Stimulated activated naive B cell treated with anti-CD40 and anti-IgM and Interleukin-4, amounts not matched to agents 10 μg/mL and 1 μg/mL and 100 μg/mL, for 72 hours (primary cell): ENCODE measurements at regions not wholly inside any gene's neighbourhood (a gene's known extent, or its start where the extent isn't known, plus 50 kb on each side); places are given as distances from the start of the nearest gene placed in this dataset.
"Not testable (repeated sequence)": the region's sequence is repeated elsewhere in the genome, so short reads cannot be mapped to it uniquely, and the experiment has no call there.

Source experiments
- ATAC-seq, 2 donors: fragments of 150-1000 bp; cut with Tn5 transposase; replicated peaks; 2 replicates each; pipeline ENCODE4 v1.10.0; 2021; ENCODE audit warnings: moderate library complexity in 1 of 2
- DNase-seq: peaks from one replicate; pipeline ENCODE4 v3.0.0; 2021
- H3K27ac Mint-ChIP-seq: one replicate; pipeline ENCODE4 v1.8.0; 2022; ENCODE audit warnings: mild to moderate bottlenecking, mixed read lengths
- H3K27me3 Mint-ChIP-seq, 2 donors: one replicate each; pipeline ENCODE4 v1.8.0; 2022; ENCODE audit warnings: mixed read lengths in 2 of 2
- H3K36me3 Mint-ChIP-seq, 2 donors: one replicate each; pipeline ENCODE4 v1.8.0; 2022; ENCODE audit warnings: mixed read lengths in 2 of 2, mild to moderate bottlenecking in 1 of 2
- H3K4me1 Mint-ChIP-seq, 2 donors: one replicate each; pipeline ENCODE4 v1.8.0; 2022; ENCODE audit warnings: mixed read lengths in 2 of 2, mild to moderate bottlenecking in 1 of 2
- H3K4me3 Mint-ChIP-seq, 2 donors: one replicate each; pipeline ENCODE4 v1.8.0; 2022; ENCODE audit warnings: mild to moderate bottlenecking in 2 of 2, mixed read lengths in 2 of 2, moderate library complexity in 1 of 2
- H3K9me3 Mint-ChIP-seq, 2 donors: one replicate each; pipeline ENCODE4 v1.8.0; 2022; ENCODE audit warnings: mixed read lengths in 2 of 2, mild to moderate bottlenecking in 1 of 2

GRCh38 chr11:115967203-115967602 lies 463.0 kb upstream of the CADM1 start:
- not testable (repeated sequence) for H3K27ac Mint-ChIP-seq, H3K27me3 Mint-ChIP-seq, H3K4me1 Mint-ChIP-seq, H3K9me3 Mint-ChIP-seq, H3K36me3 Mint-ChIP-seq, DNase-seq, ATAC-seq, H3K4me3 Mint-ChIP-seq

- Mint-ChIP-seq H3K27ac (no peak overlapping the region), H3K4me1 (no peaks in the 10 kb centered on the region), H3K27me3 (no peaks in the 10 kb centered on the region), H3K36me3 (no peaks in the 10 kb centered on the region), H3K4me3 (no peak overlapping the region), H3K9me3 (peaks cover 0 to 2% of the 10 kb centered on the region in 2 donors)
- no peak for ATAC-seq
- DNase-seq: no peak
These were observed 461.7 kb upstream of the CADM1 start for GRCh38 chr11:115965767-115966504.

GRCh38 chr11:115964091-115964490 lies 459.9 kb upstream of the CADM1 start:
- Mint-ChIP-seq H3K4me1 (no peaks in the 10 kb centered on the region), H3K4me3 (no peak overlapping the region), H3K27ac (no peak overlapping the region), H3K27me3 (peaks cover 0 to 2% of the 10 kb centered on the region in 2 donors), H3K9me3 (peaks cover 0 to 2% of the 10 kb centered on the region in 2 donors), H3K36me3 (no peaks in the 10 kb centered on the region)
- DNase-seq (no peak), ATAC-seq (no peak)

GRCh38 chr11:115963156-115963555 lies 458.9 kb upstream of the CADM1 start:
- no peak overlapping the region for H3K27ac Mint-ChIP-seq
- H3K9me3 Mint-ChIP-seq: peaks cover 0 to 5% of the 10 kb centered on the region in 2 donors
- no peak for ATAC-seq

GRCh38 chr11:115961159-115962003 lies 457.2 kb upstream of the CADM1 start:
- H3K27ac Mint-ChIP-seq: no peak overlapping the region
- no peak overlapping the region for H3K4me3 Mint-ChIP-seq
- H3K4me1 Mint-ChIP-seq: no peaks in the 10 kb centered on the region
- DNase-seq (no peak), ATAC-seq (no peak)
- peaks cover 0 to 2% of the 10 kb centered on the region in 2 donors for H3K9me3 Mint-ChIP-seq
- peaks cover 6 to 11% of the 10 kb centered on the region in 2 donors for H3K27me3 Mint-ChIP-seq
- no peaks in the 10 kb centered on the region for H3K36me3 Mint-ChIP-seq

More at GRCh38 chr11:115963156-115963555, 458.9 kb upstream of the CADM1 start:
- DNase-seq: no peak
- Mint-ChIP-seq H3K4me1 (no peaks in the 10 kb centered on the region), H3K27me3 (peaks cover 3 to 8% of the 10 kb centered on the region in 2 donors), H3K4me3 (no peak overlapping the region), H3K36me3 (no peaks in the 10 kb centered on the region)

- H3K27me3 Mint-ChIP-seq: peaks cover 6 to 11% of the 10 kb centered on the region in 2 donors
- H3K36me3 Mint-ChIP-seq: no peaks in the 10 kb centered on the region
- ATAC-seq (no peak), DNase-seq (no peak)
- H3K9me3 Mint-ChIP-seq: peaks cover 0 to 2% of the 10 kb centered on the region in 2 donors
- H3K4me3 Mint-ChIP-seq: no peak overlapping the region
- no peaks in the 10 kb centered on the region for H3K4me1 Mint-ChIP-seq
- no peak overlapping the region for H3K27ac Mint-ChIP-seq
These were observed 454.9 kb upstream of the CADM1 start for GRCh38 chr11:115959081-115959486.

GRCh38 chr11:115958089-115959000 lies 454.1 kb upstream of the CADM1 start:
- H3K9me3 Mint-ChIP-seq: peaks cover 0 to 2% of the 10 kb centered on the region in 2 donors
- no peak overlapping the region for H3K27ac Mint-ChIP-seq
- no peaks in the 10 kb centered on the region for H3K36me3 Mint-ChIP-seq
- DNase-seq (no peak), ATAC-seq (no peak)
- H3K4me3 Mint-ChIP-seq: no peak overlapping the region
- peaks cover 6 to 11% of the 10 kb centered on the region in 2 donors for H3K27me3 Mint-ChIP-seq
- H3K4me1 Mint-ChIP-seq: no peaks in the 10 kb centered on the region

- ATAC-seq (no peak), DNase-seq (no peak)
- peaks cover 7% of the 10 kb centered on the region in 2 donors for H3K9me3 Mint-ChIP-seq
- no peak overlapping the region for H3K27ac Mint-ChIP-seq
- H3K4me1 Mint-ChIP-seq: no peaks in the 10 kb centered on the region
- H3K4me3 Mint-ChIP-seq: no peak overlapping the region
- peaks cover 6 to 11% of the 10 kb centered on the region in 2 donors for H3K27me3 Mint-ChIP-seq
- H3K36me3 Mint-ChIP-seq: no peaks in the 10 kb centered on the region
These were observed 451.6 kb upstream of the CADM1 start for GRCh38 chr11:115955803-115956202.

- Mint-ChIP-seq H3K36me3 (no peaks in the 10 kb centered on the region), H3K4me3 (no peak overlapping the region), H3K27ac (no peak overlapping the region), H3K9me3 (peaks cover 13 to 15% of the 10 kb centered on the region in 2 donors), H3K4me1 (no peaks in the 10 kb centered on the region), H3K27me3 (no peaks in the 10 kb centered on the region)
- no peak for ATAC-seq
- DNase-seq: no peak
These were observed 446.4 kb upstream of the CADM1 start for GRCh38 chr11:115950660-115951059.

- H3K4me1 Mint-ChIP-seq: no peaks in the 10 kb centered on the region
- H3K4me3 Mint-ChIP-seq: no peak overlapping the region
- peaks cover 7 to 11% of the 10 kb centered on the region in 2 donors for H3K9me3 Mint-ChIP-seq
- no peaks in the 10 kb centered on the region for H3K27me3 Mint-ChIP-seq
- H3K36me3 Mint-ChIP-seq: no peaks in the 10 kb centered on the region
- no peak overlapping the region for H3K27ac Mint-ChIP-seq
- DNase-seq: no peak
- ATAC-seq: no peak
These were observed 440.4 kb upstream of the CADM1 start for GRCh38 chr11:115944596-115944995.

- Mint-ChIP-seq H3K27ac (no peak overlapping the region), H3K36me3 (no peaks in the 10 kb centered on the region), H3K4me3 (no peak overlapping the region), H3K27me3 (peaks cover 0 to 5% of the 10 kb centered on the region in 2 donors), H3K4me1 (no peaks in the 10 kb centered on the region), H3K9me3 (peaks cover 4 to 7% of the 10 kb centered on the region in 2 donors)
- ATAC-seq (no peak), DNase-seq (no peak)
These were observed 437.8 kb upstream of the CADM1 start for GRCh38 chr11:115942011-115942410.

- no peaks in the 10 kb centered on the region for H3K4me1 Mint-ChIP-seq
- H3K27ac Mint-ChIP-seq: no peak overlapping the region
- DNase-seq (no peak), ATAC-seq (no peak)
- H3K4me3 Mint-ChIP-seq: no peak overlapping the region
- H3K36me3 Mint-ChIP-seq: no peaks in the 10 kb centered on the region
- H3K27me3 Mint-ChIP-seq: peaks cover 0 to 5% of the 10 kb centered on the region in 2 donors
- H3K9me3 Mint-ChIP-seq: peaks cover 3 to 7% of the 10 kb centered on the region in 2 donors
These were observed 437.3 kb upstream of the CADM1 start for GRCh38 chr11:115941481-115941993.

- H3K4me3 Mint-ChIP-seq: no peak overlapping the region
- DNase-seq (no peak), ATAC-seq (no peak)
- H3K36me3 Mint-ChIP-seq: no peaks in the 10 kb centered on the region
- peaks cover 0 to 5% of the 10 kb centered on the region in 2 donors for H3K27me3 Mint-ChIP-seq
- H3K27ac Mint-ChIP-seq: no peak overlapping the region
- H3K9me3 Mint-ChIP-seq: peaks cover 0 to 7% of the 10 kb centered on the region in 2 donors
- no peaks in the 10 kb centered on the region for H3K4me1 Mint-ChIP-seq
These were observed 436.8 kb upstream of the CADM1 start for GRCh38 chr11:115941044-115941443.
